ENCODE measurements at regions not wholly inside any gene's neighbourhood (a gene's known extent, or its start where the extent isn't known, plus 50 kb on each side); places are given as distances from the start of the nearest gene placed in this dataset.

DNA sequence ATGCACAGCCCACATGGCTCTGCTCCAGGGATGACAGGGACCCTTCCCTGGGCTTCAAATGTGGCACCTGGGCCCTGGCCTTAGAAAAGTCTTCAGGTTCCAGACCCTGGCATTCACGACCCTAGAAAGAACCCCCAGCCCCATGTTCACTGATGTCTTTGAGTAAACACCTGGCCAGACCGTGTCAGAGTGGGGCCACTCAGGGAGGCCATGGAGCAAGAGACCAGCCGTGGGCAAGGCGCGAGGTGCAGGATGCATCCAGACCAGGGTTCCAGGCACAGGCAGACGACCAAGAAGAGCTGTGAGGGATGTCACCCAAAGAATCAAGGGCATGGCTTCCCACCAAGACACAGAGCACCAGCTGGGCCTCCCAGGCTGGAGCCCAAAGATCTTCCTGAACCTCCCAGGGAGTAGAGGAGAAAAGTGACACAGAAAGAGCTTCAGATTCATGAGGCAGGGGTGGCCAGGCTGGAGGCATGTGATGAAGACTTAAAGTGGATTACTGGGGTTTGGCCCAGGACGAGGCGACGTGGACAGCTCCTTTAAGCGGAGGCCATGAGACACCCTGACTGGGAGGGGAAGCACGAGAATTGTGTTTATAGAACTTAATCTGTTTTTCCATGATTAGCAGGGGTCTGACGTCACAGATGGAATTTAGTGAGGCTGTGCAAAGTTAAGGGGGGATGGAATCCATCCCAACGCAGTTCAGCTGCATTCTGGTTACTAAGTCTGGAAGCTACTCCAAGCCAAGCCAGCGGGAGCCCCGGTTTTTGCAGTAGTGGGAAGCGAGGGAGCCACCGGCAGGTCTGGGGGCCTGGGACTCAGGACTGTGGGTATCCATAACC, 61.6 kb downstream of the ARL6IP4 start:
- H3K27ac Mint-ChIP-seq (ENCODE audit: unreplicated experiment) = no peak overlapping the region
- H3K4me3 Mint-ChIP-seq (ENCODE audit: unreplicated experiment) = no peak overlapping the region
- no peaks in the 10 kb centered on the region for H3K27me3 Mint-ChIP-seq (ENCODE audit: low read depth, unreplicated experiment)
- H3K9ac ChIP-seq (ENCODE audit: low read length) = no peak overlapping the region
- DNase-seq (ENCODE audit: low read depth) (peak; percentile 25), FAIRE-seq (no peak)
- H3K4me1 Mint-ChIP-seq (ENCODE audit: low read depth, unreplicated experiment) = peaks cover 8% of the 10 kb centered on the region
- H3K79me2 ChIP-seq (ENCODE audit: insufficient read depth, low read length) = no peaks in the 10 kb centered on the region
- no peak overlapping the region for H3K4me3 ChIP-seq (ENCODE audit: insufficient read depth, low read depth, low read length)
- H3K9me3 ChIP-seq (ENCODE audit: insufficient read depth, low read depth, low read length) = no peaks in the 10 kb centered on the region
- no peak overlapping the region for H3K4me2 ChIP-seq (ENCODE audit: low read length)
- H4K20me1 ChIP-seq (ENCODE audit: insufficient read depth, low read length) = peaks cover 25% of the 10 kb centered on the region
- H2AFZ ChIP-seq (ENCODE audit: low read depth, low read length) = no peak overlapping the region
- peaks cover 12% of the 10 kb centered on the region for H3K4me1 ChIP-seq (ENCODE audit: insufficient read depth, low read length)
- no peaks in the 10 kb centered on the region for H3K27me3 ChIP-seq (ENCODE audit: insufficient read depth, low read length)
- H3K27ac ChIP-seq (ENCODE audit: low read depth, low read length) = no peak overlapping the region
- no peaks in the 10 kb centered on the region for H3K36me3 ChIP-seq (ENCODE audit: insufficient read depth, low read length)
- H3K9me3 Mint-ChIP-seq (ENCODE audit: unreplicated experiment) = peaks cover 5% of the 10 kb centered on the region
- no peak for TF ChIP-seq EZH2 (IDR thresholded peaks at IDR 0.05; ENCODE audit: insufficient read depth, low read length)
- TF ChIP-seq, protein P1, sequence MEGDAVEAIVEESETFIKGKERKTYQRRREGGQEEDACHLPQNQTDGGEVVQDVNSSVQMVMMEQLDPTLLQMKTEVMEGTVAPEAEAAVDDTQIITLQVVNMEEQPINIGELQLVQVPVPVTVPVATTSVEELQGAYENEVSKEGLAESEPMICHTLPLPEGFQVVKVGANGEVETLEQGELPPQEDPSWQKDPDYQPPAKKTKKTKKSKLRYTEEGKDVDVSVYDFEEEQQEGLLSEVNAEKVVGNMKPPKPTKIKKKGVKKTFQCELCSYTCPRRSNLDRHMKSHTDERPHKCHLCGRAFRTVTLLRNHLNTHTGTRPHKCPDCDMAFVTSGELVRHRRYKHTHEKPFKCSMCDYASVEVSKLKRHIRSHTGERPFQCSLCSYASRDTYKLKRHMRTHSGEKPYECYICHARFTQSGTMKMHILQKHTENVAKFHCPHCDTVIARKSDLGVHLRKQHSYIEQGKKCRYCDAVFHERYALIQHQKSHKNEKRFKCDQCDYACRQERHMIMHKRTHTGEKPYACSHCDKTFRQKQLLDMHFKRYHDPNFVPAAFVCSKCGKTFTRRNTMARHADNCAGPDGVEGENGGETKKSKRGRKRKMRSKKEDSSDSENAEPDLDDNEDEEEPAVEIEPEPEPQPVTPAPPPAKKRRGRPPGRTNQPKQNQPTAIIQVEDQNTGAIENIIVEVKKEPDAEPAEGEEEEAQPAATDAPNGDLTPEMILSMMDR (IDR thresholded peaks at IDR 0.05; ENCODE audit: insufficient read depth, low read depth, low read length) = no peak
- H3K36me3 Mint-ChIP-seq (ENCODE audit: low read depth, unreplicated experiment) = peaks cover 6% of the 10 kb centered on the region

DNA sequence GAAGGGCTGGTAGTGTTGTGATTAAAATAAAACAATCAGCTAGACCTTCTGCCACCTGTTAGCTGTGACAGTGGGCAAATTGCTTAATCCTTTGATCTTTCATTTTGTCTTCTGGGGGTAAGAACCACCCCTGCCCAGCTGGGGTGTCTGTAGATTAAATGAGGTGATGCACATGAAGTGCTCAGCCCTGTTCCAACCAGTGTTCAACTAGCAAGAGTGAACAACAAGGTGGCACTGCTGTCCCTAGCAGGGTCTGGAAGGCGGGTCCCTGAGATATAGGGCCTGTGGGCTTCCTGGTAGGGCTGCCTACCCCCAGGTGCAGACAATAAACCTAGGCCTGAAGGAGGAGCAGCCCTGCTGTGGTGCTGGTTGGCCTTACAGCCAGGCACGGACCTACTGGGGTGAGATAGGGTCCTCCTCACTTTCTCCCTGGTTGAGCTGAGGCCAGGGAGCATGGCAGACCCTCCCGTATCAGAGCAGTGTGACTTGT, 60.6 kb downstream of the ARL6IP4 start:
- no peak overlapping the region for H3K4me3 ChIP-seq (ENCODE audit: insufficient read depth, low read depth, low read length)
- DNase-seq (ENCODE audit: low read depth) (no peak), FAIRE-seq (no peak)
- H3K4me2 ChIP-seq (ENCODE audit: low read length) = no peak overlapping the region
- no peak overlapping the region for H3K9ac ChIP-seq (ENCODE audit: low read length)
- H3K27me3 ChIP-seq (ENCODE audit: insufficient read depth, low read length) = no peaks in the 10 kb centered on the region
- H3K9me3 ChIP-seq (ENCODE audit: insufficient read depth, low read depth, low read length) = no peaks in the 10 kb centered on the region
- Mint-ChIP-seq H3K36me3 (ENCODE audit: low read depth, unreplicated experiment) (peaks cover 6% of the 10 kb centered on the region), H3K27me3 (ENCODE audit: low read depth, unreplicated experiment) (no peaks in the 10 kb centered on the region), H3K9me3 (ENCODE audit: unreplicated experiment) (peaks cover 2% of the 10 kb centered on the region), H3K4me1 (ENCODE audit: low read depth, unreplicated experiment) (peaks cover 8% of the 10 kb centered on the region), H3K27ac (ENCODE audit: unreplicated experiment) (no peak overlapping the region), H3K4me3 (ENCODE audit: unreplicated experiment) (no peak overlapping the region)
- TF ChIP-seq EZH2 (IDR thresholded peaks at IDR 0.05; ENCODE audit: insufficient read depth, low read length) = no peak
- TF ChIP-seq, protein P1 (IDR thresholded peaks at IDR 0.05; ENCODE audit: insufficient read depth, low read depth, low read length) = no peak
- H3K27ac ChIP-seq (ENCODE audit: low read depth, low read length) = no peak overlapping the region
- H3K36me3 ChIP-seq (ENCODE audit: insufficient read depth, low read length) = no peaks in the 10 kb centered on the region
- H2AFZ ChIP-seq (ENCODE audit: low read depth, low read length) = no peak overlapping the region
- no peaks in the 10 kb centered on the region for H3K79me2 ChIP-seq (ENCODE audit: insufficient read depth, low read length)
- H4K20me1 ChIP-seq (ENCODE audit: insufficient read depth, low read length) = peaks cover 25% of the 10 kb centered on the region
- H3K4me1 ChIP-seq (ENCODE audit: insufficient read depth, low read length) = peaks cover 12% of the 10 kb centered on the region

DNA sequence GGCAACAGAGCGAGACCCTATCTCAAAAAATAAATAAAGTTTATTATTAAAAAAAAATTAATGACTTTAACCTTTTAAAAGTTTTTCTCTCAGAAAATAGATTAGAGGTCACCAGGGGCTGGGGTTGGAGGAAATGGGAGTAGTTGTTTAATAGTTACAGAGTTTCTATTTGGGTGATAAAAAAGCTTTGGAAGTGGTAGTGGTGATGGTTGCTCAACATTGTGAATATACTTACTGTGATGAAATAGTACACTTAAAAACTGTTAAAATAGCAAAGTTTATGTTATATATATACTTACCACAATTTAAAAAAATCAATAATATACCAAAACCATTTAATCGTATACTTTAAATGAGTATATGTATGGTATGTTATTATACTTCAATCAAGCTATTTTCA, 59.6 kb downstream of the ARL6IP4 start:
- peaks cover 13% of the 10 kb centered on the region for H3K4me1 ChIP-seq (ENCODE audit: insufficient read depth, low read length)
- no peaks in the 10 kb centered on the region for H3K27me3 Mint-ChIP-seq (ENCODE audit: low read depth, unreplicated experiment)
- peaks cover 5% of the 10 kb centered on the region for H3K36me3 Mint-ChIP-seq (ENCODE audit: low read depth, unreplicated experiment)
- H3K4me3 ChIP-seq (ENCODE audit: insufficient read depth, low read depth, low read length) = no peak overlapping the region
- no peak for DNase-seq (ENCODE audit: low read depth)
- no peak overlapping the region for H3K4me2 ChIP-seq (ENCODE audit: low read length)
- H3K4me3 Mint-ChIP-seq (ENCODE audit: unreplicated experiment) = no peak overlapping the region
- H3K4me1 Mint-ChIP-seq (ENCODE audit: low read depth, unreplicated experiment) = peaks cover 10% of the 10 kb centered on the region
- H3K27me3 ChIP-seq (ENCODE audit: insufficient read depth, low read length) = no peaks in the 10 kb centered on the region
- H3K27ac ChIP-seq (ENCODE audit: low read depth, low read length) = no peak overlapping the region
- FAIRE-seq = no peak
- H3K36me3 ChIP-seq (ENCODE audit: insufficient read depth, low read length) = no peaks in the 10 kb centered on the region
- no peak overlapping the region for H2AFZ ChIP-seq (ENCODE audit: low read depth, low read length)
- no peak overlapping the region for H3K9ac ChIP-seq (ENCODE audit: low read length)
- peaks cover 25% of the 10 kb centered on the region for H4K20me1 ChIP-seq (ENCODE audit: insufficient read depth, low read length)
- TF ChIP-seq, protein P1 (IDR thresholded peaks at IDR 0.05; ENCODE audit: insufficient read depth, low read depth, low read length) = no peak
- TF ChIP-seq EZH2 (IDR thresholded peaks at IDR 0.05; ENCODE audit: insufficient read depth, low read length) = no peak
- H3K9me3 Mint-ChIP-seq (ENCODE audit: unreplicated experiment) = peaks cover 2% of the 10 kb centered on the region
- no peaks in the 10 kb centered on the region for H3K9me3 ChIP-seq (ENCODE audit: insufficient read depth, low read depth, low read length)
- H3K27ac Mint-ChIP-seq (ENCODE audit: unreplicated experiment) = no peak overlapping the region
- no peaks in the 10 kb centered on the region for H3K79me2 ChIP-seq (ENCODE audit: insufficient read depth, low read length)

All from astrocyte (in vitro differentiated cells and primary cell).